ENCODE measurements at regions not wholly inside any gene's neighbourhood (a gene's known extent, or its start where the extent isn't known, plus 50 kb on each side); places are given as distances from the start of the nearest gene placed in this dataset.
"Not testable (repeated sequence)": the region's sequence is repeated elsewhere in the genome, so short reads cannot be mapped to it uniquely, and the experiment has no call there.

DNA sequence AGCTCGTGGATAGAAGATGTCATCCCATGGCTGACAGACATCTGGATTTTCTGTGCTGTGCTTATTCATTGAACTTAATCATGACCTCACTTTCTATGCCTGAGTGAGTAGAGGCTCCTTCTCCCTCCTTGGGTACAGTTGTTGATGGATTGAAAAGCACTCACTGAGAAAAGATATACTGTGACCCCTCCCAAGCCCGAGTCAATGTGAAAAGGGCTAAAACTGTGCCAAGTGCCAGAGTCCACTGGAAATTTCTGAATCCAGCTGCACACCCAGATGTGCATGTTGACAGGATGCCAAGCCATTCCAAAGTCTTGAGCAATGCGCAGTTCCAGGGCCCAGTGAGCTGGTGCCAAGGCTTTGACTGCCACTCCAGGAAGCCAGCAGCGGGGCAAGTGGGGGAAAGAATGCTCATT lies 473.0 kb downstream of the NTRK2 start:
- DNase-seq: no peak

- no peak for DNase-seq
Observed at GRCh38 chr9:85137696-85138095, 468.2 kb downstream of the NTRK2 start.

GRCh38 chr9:85136987-85137386 lies 467.5 kb downstream of the NTRK2 start:
- no peak for DNase-seq

GRCh38 chr9:85136507-85136906 lies 467.0 kb downstream of the NTRK2 start:
- no peak for DNase-seq

DNA sequence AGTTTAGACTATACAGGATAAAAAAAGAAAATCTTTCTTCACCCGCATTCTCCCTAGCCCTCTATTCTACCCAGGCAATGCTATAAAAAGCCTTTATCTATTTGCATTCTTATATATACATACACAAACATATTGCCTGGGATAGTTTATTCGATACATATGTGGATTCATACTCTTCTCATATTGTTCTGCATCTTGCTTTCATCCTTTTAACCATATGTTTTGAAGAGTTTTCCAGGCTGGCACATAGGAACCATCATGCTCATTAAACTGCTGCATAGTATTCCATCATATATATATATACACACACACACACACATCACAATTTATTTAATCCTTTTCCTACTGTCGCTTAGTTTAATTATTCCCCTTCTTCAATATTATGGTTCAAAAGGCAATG lies 461.2 kb downstream of the NTRK2 start:
- no peak for DNase-seq

DNA sequence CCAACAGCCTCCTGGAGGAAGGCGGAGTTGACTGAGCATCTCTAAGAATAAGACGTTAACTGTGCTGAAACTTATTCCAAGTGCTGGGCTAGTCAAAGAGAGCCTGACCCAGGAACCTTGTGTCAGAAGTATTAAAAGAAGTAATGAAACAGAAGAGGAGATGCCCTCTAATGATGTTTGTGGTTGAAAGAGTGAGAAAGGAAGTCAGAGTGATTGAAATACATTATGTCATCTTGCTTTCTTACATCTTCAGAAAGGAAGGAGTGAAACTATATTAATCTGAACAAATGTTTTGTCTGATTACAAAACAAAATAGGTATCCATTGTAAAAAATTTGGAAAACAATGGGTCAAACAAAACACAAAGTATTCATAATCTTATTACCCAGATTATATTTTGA lies 460.7 kb downstream of the NTRK2 start:
- DNase-seq: no peak

- no peak for DNase-seq
Observed at GRCh38 chr9:85129514-85129913, 460.0 kb downstream of the NTRK2 start.

DNA sequence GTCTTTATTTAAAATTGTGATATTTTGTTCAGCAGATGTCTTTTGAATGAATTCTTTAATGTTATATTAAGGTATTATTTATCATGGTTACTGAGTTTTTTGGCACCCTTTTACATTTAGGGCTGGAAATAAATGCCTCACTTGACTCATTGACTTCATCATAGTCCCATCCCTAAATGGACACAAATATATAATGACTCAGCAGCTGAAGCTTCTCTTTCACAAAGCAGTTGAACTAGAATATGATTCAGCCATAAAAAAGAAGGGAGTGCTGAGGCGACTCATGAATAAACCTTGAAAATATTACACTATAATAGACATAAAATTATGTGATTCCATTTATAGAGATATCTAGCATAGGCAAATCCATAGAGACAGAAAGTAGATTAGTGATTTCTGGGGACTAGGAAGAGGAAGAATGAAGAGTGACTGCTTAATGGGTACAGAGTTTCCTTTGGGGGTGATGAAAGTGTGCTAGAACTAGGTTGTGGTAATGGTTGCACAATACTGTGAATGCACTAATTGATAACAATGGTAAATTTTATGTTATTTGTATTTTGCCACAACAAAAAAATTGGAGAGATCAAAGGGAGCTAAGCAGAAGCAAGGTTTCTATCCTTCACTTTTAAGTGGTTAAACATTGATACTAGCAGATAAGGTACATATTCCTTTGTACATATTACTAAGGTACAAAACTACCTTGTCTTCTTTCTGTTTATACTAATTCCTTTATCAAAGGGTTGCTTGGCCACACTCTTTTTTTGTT lies 449.6 kb downstream of the NTRK2 start:
- DNase-seq: no peak

GRCh38 chr9:85117831-85118230 lies 448.3 kb downstream of the NTRK2 start:
- DNase-seq: no peak

- no peak for DNase-seq
Observed at GRCh38 chr9:85115473-85115872, 445.9 kb downstream of the NTRK2 start.

DNA sequence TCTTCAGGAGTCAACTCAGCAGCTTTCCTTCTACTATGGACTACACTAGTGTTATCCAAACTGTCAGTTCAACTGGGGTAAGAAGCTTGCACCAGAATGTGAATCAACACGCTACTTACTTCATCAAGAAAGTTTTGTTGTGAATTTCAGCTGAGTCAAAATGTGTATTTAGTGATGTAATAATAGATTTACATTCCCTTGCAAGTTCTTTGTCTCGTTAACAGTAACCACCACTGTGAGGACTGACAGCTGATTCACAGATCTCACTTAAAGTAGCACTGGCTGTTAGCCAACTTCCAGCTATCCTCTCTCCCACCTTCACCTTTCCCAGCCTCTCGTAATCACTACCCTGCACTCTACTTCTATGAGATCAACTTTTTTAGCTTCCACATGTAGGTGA lies 445.3 kb downstream of the NTRK2 start:
- DNase-seq: no peak

- DNase-seq: no peak
Observed at GRCh38 chr9:85112933-85113418, 443.4 kb downstream of the NTRK2 start.

- no peak for DNase-seq
Observed at GRCh38 chr9:85112391-85112790, 442.9 kb downstream of the NTRK2 start.

DNA sequence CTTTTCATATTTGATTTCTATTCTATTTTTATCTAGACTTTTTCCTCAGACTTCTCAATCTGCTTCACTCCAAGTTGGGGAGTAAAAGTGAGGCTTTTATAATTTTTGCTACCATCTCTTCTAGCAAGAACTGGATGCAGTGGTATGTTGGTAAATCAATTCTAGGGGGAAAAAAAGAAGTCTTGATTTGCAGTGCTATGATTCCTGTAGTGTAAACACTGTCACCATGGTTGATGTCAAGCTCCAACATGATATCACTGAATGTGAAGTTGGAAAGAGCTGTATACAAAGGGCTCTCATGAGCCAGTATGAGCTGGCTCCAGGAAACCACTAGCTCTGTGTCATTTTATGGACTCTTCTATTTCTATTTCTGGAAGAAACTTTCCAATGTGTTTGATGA lies 439.2 kb downstream of the NTRK2 start:
- no peak for DNase-seq

DNA sequence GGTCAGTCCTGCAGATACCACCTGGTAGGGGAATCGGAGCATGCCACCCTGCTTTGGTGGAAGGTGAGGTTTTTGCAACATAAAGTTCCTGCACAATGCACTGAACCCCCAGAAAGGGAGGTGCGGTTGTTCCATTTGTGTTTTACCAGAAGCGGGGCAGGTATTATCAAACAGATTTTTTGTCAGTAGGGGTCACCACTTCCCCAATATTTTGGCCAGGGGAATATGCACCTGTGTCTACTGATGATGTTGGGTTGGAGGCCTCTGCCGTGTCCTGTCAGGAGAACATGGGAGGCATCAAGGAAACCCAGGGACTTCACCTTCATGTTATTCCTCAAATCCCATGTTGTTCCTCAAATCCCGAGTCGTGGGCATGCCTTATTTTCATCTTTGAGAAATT lies 438.7 kb downstream of the NTRK2 start:
- DNase-seq: no peak

- no peak for DNase-seq
Observed at GRCh38 chr9:85089188-85089969, 419.9 kb downstream of the NTRK2 start.

DNA sequence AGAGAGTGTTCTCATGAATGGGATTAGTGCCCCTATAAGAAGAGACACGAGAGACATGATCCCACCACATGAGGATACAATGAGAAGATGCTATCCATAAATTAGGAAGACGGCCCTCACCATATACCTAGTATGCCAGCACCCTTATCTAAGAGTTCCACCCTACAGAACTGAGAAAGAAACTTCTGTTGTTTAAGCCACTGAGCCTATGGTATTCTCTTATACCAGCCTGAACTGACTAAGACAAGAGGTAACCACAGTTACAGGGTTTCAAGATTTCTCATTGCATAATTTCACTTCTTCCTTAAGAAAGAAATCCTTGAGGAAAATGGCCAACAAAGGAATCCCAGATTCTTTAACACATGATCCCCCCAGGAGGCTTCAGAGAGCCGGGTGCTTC lies 412.4 kb downstream of the NTRK2 start:
- DNase-seq: no peak

DNA sequence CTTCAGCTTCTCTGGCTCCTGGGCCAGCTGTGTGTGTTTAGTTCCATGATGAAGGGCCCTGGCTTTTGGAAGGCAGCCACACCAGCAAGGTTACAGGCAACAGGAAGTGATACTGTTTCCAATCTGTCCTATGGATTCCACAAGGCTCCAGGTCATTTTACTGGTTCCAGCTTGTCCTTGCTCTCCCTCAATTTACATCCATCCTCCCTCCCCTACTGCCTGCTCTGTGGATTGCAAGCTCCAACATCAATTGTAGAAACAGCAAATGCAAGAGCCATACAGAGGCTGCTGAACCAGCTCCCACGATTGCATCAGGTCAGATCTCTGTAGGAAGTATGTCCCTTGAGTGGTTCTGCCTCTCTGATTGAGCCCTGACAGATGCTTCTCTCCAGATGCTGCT lies 409.8 kb downstream of the NTRK2 start:
- no peak for DNase-seq

- DNase-seq: no peak
Observed at GRCh38 chr9:85077944-85078343, 408.4 kb downstream of the NTRK2 start.

- DNase-seq: not testable (repeated sequence)
Observed at GRCh38 chr9:85077146-85077545, 407.6 kb downstream of the NTRK2 start.

Data from NCI-H2107 (cell line).